Upper lobe of right lung (tissue), 1 donor: ENCODE measurements at regions not wholly inside any gene's neighbourhood (a gene's known extent, or its start where the extent isn't known, plus 50 kb on each side); places are given as distances from the start of the nearest gene placed in this dataset.

Experiments used
- ATAC-seq: fragments of 200-7000 bp; cut with Tn5 transposase; one replicate; pipeline ENCODE4 v1.9.1; 2020; ENCODE audit warnings: mild to moderate bottlenecking, moderate library complexity
- DNase-seq: peaks from one replicate; pipeline ENCODE4 v3.0.0-alpha.2; 2020
- H3K27ac ChIP-seq: fragments of 200-600 bp; one replicate; pipeline ENCODE4 v1.8.0; 2022
- H3K27me3 ChIP-seq: fragments of 200-600 bp; one replicate; pipeline ENCODE4 v1.8.0; 2022; ENCODE audit warnings: mild to moderate bottlenecking
- H3K36me3 ChIP-seq: fragments of 200-600 bp; one replicate; pipeline ENCODE4 v1.8.0; 2022
- H3K4me1 ChIP-seq: fragments of 200-600 bp; one replicate; pipeline ENCODE4 v1.8.0; 2022
- H3K4me3 ChIP-seq: fragments of 200-600 bp; one replicate; pipeline ENCODE4 v1.8.0; 2022; ENCODE audit warnings: mild to moderate bottlenecking
- H3K9me3 ChIP-seq: fragments of 200-600 bp; one replicate; pipeline ENCODE4 v1.8.0; 2022
- CTCF ChIP-seq: fragments of 200-600 bp; IDR thresholded peaks from one replicate; pipeline ENCODE4 v1.8.0; 2022; ENCODE audit warnings: antibody characterized with exemption
- intact Hi-C: fragments of 100-400 bp; cut with DNase I; formaldehyde crosslinking; loops from one replicate; pipeline ENCODE4 v1.11.0; 2022
- donor health status: DM: no; HTN: yes; CAD: no; lungs with severe emphysema.

GRCh38 chr17:52790359-52790955 is 631.9 kb upstream of the CA10 start:
- Histone ChIP-seq H3K9me3 (no peaks in the 10 kb centered on the region), H3K27ac (no peak overlapping the region), H3K27me3 (no peaks in the 10 kb centered on the region), H3K4me3 (no peak overlapping the region), H3K36me3 (no peaks in the 10 kb centered on the region), H3K4me1 (no peaks in the 10 kb centered on the region)
- DNase-seq (no peak), ATAC-seq (no peak)
- intact Hi-C loops, result no loop called here
- TF ChIP-seq CTCF, result no peak

- Histone ChIP-seq H3K27me3 (no peaks in the 10 kb centered on the region), H3K4me1 (no peaks in the 10 kb centered on the region), H3K4me3 (no peak overlapping the region), H3K27ac (no peak overlapping the region), H3K9me3 (no peaks in the 10 kb centered on the region), H3K36me3 (no peaks in the 10 kb centered on the region)
- no peak for ATAC-seq
- DNase-seq, result no peak
- no peak for TF ChIP-seq CTCF
- intact Hi-C loops, result no loop called here
Observed at GRCh38 chr17:52789829-52790228, 631.3 kb upstream of the CA10 start.

- Histone ChIP-seq H3K36me3 (no peaks in the 10 kb centered on the region), H3K4me3 (no peak overlapping the region), H3K27me3 (no peaks in the 10 kb centered on the region), H3K9me3 (no peaks in the 10 kb centered on the region), H3K27ac (no peak overlapping the region), H3K4me1 (no peaks in the 10 kb centered on the region)
- DNase-seq (no peak), ATAC-seq (no peak)
- intact Hi-C loops, result no loop called here
- TF ChIP-seq CTCF, result no peak
Observed at GRCh38 chr17:52776234-52776633, 617.7 kb upstream of the CA10 start.

- TF ChIP-seq CTCF, result no peak
Observed at GRCh38 chr17:52762794-52763167, 604.3 kb upstream of the CA10 start.

GRCh38 chr17:52762147-52762793 is 603.8 kb upstream of the CA10 start:
- H3K4me3 ChIP-seq, result no peak overlapping the region
- H3K27ac ChIP-seq, result no peak overlapping the region
- no peak for DNase-seq
- no peaks in the 10 kb centered on the region for H3K4me1 ChIP-seq
- no peaks in the 10 kb centered on the region for H3K9me3 ChIP-seq
- no peaks in the 10 kb centered on the region for H3K27me3 ChIP-seq
- TF ChIP-seq CTCF, result no peak
- ATAC-seq, result no peak
- H3K36me3 ChIP-seq, result no peaks in the 10 kb centered on the region
- intact Hi-C loops, result no loop called here

More at GRCh38 chr17:52762794-52763167, 604.3 kb upstream of the CA10 start:
- no peak for DNase-seq
- Histone ChIP-seq H3K27me3 (no peaks in the 10 kb centered on the region), H3K36me3 (no peaks in the 10 kb centered on the region), H3K27ac (no peak overlapping the region), H3K4me1 (no peaks in the 10 kb centered on the region), H3K4me3 (no peak overlapping the region), H3K9me3 (no peaks in the 10 kb centered on the region)
- no peak for ATAC-seq
- intact Hi-C loops, result no loop called here

GRCh38 chr17:52759864-52760263 is 601.4 kb upstream of the CA10 start:
- ATAC-seq (no peak), DNase-seq (no peak)
- no peaks in the 10 kb centered on the region for H3K4me1 ChIP-seq
- H3K27me3 ChIP-seq, result no peaks in the 10 kb centered on the region
- H3K9me3 ChIP-seq, result no peaks in the 10 kb centered on the region
- H3K27ac ChIP-seq, result no peak overlapping the region
- intact Hi-C loops, result no loop called here
- no peaks in the 10 kb centered on the region for H3K36me3 ChIP-seq
- no peak overlapping the region for H3K4me3 ChIP-seq
- no peak for TF ChIP-seq CTCF
